Natural killer cell treated with Interleukin-12 subunit alpha and Interleukin-12 subunit beta and Interleukin-15 and Interleukin-18, amount 100 ng/mL, for 72 hours (primary cell): ENCODE measurements at regions not wholly inside any gene's neighbourhood (a gene's known extent, or its start where the extent isn't known, plus 50 kb on each side); places are given as distances from the start of the nearest gene placed in this dataset.
"Not testable (repeated sequence)": the region's sequence is repeated elsewhere in the genome, so short reads cannot be mapped to it uniquely, and the experiment has no call there.

Experiments used
- ATAC-seq, 2 donors: fragments of 150-1000 bp; cut with Tn5 transposase in 1 of 2; sonication (Bioruptor Pico), chemical (Tn5 transposase) in 1 of 2; 2 replicates each; pipeline ENCODE4 v1.10.0; 2021
- DNase-seq: peaks from one replicate; pipeline ENCODE4 v3.0.0; 2022; ENCODE audit warnings: low spot score
- H3K27ac Mint-ChIP-seq, 2 donors: 1 replicate in 1 of 2; 2 replicates in 1 of 2; pipeline ENCODE4 v1.8.0; 2022; ENCODE audit warnings: mixed read lengths in 2 of 2, mild to moderate bottlenecking in 1 of 2, moderate library complexity in 1 of 2
- H3K27me3 Mint-ChIP-seq, 2 donors: 1 replicate in 1 of 2; 2 replicates in 1 of 2; pipeline ENCODE4 v1.8.0; 2022; ENCODE audit warnings: mixed read lengths in 2 of 2
- H3K36me3 Mint-ChIP-seq: one replicate; pipeline ENCODE4 v1.8.0; 2022; ENCODE audit warnings: mixed read lengths
- H3K4me1 Mint-ChIP-seq, 2 donors: 1 replicate in 1 of 2; 2 replicates in 1 of 2; pipeline ENCODE4 v1.8.0; 2022; ENCODE audit warnings: low read depth in 2 of 2, mixed read lengths in 2 of 2, mild to moderate bottlenecking in 1 of 2
- H3K4me3 Mint-ChIP-seq: one replicate; pipeline ENCODE4 v1.8.0; 2022; ENCODE audit warnings: mixed read lengths
- H3K9me3 Mint-ChIP-seq: 2 replicates; pipeline ENCODE4 v1.8.0; 2022; ENCODE audit warnings: mixed read lengths

DNA sequence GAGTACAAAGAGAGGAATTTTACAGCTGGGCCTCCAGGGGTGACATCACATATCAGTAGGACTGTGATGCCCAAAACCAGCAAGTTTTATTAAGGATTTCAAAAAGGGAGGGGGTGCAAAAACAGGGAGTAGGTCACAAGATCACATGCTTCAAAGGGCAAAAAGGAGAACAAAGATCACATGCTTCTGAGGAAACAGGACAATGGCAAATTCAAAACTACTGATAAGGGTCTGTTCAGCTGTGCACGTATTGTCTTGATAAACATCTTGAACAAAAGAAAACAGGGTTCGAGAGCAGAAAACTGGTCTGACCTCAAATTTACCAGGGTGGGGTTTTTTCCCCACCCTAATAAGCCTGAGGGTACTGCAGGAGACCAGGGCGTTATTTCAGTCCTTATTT is 197.5 kb downstream of the SLCO4C1 start:
- not testable (repeated sequence) for H3K4me1 Mint-ChIP-seq, DNase-seq, H3K9me3 Mint-ChIP-seq, H3K27ac Mint-ChIP-seq, H3K4me3 Mint-ChIP-seq, H3K27me3 Mint-ChIP-seq, ATAC-seq, H3K36me3 Mint-ChIP-seq

DNA sequence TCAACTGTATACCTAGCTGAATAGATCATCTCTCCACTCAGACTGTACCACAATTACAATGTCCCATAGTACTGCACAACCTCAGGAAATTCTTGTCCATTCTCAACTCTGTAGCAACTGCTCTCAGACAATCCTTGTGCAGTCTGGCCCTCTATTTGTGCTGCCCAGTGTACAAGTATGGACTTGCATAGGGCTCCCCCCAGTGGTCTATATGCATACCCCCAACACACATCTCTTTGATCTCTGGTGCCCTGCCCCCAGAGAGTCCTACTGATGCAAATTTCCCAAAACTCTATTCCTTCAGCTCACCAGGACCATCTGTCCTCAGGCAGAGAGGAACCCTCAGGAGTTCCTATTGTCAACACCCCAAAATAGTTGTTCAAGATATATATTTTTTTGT is 205.3 kb downstream of the SLCO4C1 start:
- peaks cover 0 to 3% of the 10 kb centered on the region in 2 donors for H3K27me3 Mint-ChIP-seq
- no peaks in the 10 kb centered on the region for H3K36me3 Mint-ChIP-seq
- no peaks in the 10 kb centered on the region for H3K9me3 Mint-ChIP-seq
- no peak for DNase-seq
- no peak overlapping the region for H3K4me3 Mint-ChIP-seq
- peak in 1 of 2 donors; percentile 68 for ATAC-seq
- no peaks in the 10 kb centered on the region for H3K4me1 Mint-ChIP-seq
- no peak overlapping the region for H3K27ac Mint-ChIP-seq

DNA sequence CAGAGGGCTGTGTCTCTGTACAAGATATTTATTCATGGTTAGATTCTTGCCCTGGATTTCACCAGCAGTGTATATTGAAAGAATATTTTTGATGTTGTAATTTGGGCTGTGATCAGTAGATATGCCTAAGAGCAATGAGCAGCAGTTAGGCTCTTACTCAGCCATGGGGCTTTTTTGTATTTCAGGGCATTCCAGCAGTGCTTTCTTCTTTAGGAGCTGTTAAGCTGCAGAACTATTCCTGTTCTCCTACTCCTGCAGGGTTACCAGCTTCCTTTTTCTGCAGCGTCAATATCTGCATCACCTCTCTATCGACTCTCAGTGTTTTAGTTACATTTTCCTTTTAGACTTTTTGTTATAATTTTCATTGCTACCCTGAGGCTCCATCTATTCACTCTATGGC is 206.2 kb downstream of the SLCO4C1 start:
- Mint-ChIP-seq H3K36me3 (no peaks in the 10 kb centered on the region), H3K27ac (no peak overlapping the region), H3K9me3 (no peaks in the 10 kb centered on the region), H3K4me1 (no peaks in the 10 kb centered on the region), H3K27me3 (no peaks in the 10 kb centered on the region), H3K4me3 (no peak overlapping the region)
- DNase-seq = no peak
- no peak for ATAC-seq

DNA sequence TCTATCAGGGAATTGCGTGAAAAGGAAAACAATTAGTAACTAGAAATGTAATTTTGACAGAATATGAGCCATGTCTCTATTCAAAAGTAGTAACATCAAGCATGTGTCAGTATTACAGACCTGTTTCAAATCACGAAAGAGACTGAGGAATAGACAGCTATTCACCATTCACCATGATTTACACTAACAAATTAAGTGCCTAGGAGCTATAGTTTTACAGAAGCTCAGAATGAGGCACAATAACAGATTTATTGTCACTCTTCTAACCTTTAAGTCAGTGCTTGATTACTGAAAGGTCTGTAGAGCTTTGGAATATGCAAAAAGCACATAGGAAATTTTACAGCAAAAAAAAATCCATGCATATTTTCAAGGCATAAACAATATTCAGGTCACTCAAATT is 208.2 kb downstream of the SLCO4C1 start:
- Mint-ChIP-seq H3K27ac (no peak overlapping the region), H3K4me1 (no peaks in the 10 kb centered on the region), H3K36me3 (no peaks in the 10 kb centered on the region), H3K4me3 (no peak overlapping the region), H3K9me3 (peaks cover 4% of the 10 kb centered on the region), H3K27me3 (no peaks in the 10 kb centered on the region)
- DNase-seq (no peak), ATAC-seq (no peak)

DNA sequence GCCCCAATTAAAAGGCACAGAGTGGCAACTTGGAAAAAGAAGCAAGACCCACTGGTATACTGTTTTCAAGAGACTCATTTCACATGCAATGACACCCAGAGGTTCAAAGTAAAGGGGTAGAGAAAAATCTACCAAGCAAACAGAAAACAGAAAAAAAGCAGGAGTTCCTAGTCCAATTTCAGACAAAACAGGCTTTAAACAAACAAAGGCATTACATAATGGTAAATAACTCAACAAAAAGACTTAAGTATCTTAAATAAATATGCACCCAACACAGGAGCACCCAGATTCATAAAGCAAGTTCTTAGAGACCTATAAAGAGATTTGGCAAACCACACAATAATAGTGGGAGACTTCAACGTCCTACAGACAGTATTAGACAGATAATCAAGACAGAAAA is 215.8 kb downstream of the SLCO4C1 start:
- Mint-ChIP-seq H3K27ac (no peak overlapping the region), H3K27me3 (no peaks in the 10 kb centered on the region), H3K36me3 (no peaks in the 10 kb centered on the region), H3K9me3 (peaks cover 10% of the 10 kb centered on the region), H3K4me3 (no peak overlapping the region), H3K4me1 (no peaks in the 10 kb centered on the region)
- DNase-seq = no peak
- ATAC-seq = no peak

DNA sequence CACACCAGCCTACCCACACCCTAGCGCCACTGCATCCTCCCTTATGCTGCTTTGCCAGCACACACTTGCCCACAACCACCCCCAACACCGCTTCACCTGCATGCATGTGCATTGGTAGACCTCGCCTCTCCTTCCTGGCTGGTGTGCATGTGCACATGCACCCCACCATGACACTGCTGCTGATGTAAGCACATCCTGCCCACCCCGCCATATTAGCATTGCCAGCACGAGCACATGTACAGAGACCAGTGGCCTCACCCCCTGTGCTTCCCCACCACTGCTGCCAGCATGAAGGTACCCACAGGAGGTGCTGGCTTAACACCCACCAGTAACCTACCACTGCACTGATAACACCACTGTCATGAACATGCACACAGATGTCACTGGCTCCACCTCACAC is 218.2 kb downstream of the SLCO4C1 start:
- Mint-ChIP-seq H3K27ac (no peak overlapping the region), H3K27me3 (no peaks in the 10 kb centered on the region), H3K4me1 (no peaks in the 10 kb centered on the region), H3K4me3 (no peak overlapping the region), H3K36me3 (no peaks in the 10 kb centered on the region), H3K9me3 (peaks cover 6% of the 10 kb centered on the region)
- DNase-seq (no peak), ATAC-seq (peak; percentile 15 to 24)

DNA sequence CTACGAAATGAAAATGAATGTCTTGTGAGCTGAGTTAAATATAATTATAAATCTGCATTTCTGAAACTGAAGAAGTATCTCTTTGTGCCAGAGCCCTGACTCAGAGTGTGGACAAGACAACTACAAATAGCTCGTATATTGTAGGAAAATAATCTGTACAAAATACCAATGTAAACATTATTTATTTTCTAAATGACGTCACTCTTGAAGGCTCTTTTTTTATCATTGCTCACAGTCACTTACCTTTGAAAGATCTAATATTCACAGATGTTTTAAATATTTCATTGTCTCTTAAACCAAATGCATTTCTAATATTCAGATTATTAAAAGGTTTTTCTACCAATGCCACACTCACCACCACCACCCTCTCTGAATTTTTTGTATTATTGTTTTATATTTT is 226.1 kb downstream of the SLCO4C1 start:
- Mint-ChIP-seq H3K36me3 (no peaks in the 10 kb centered on the region), H3K4me3 (no peak overlapping the region), H3K27me3 (peaks cover 0 to 5% of the 10 kb centered on the region in 2 donors), H3K9me3 (no peaks in the 10 kb centered on the region), H3K27ac (no peak overlapping the region), H3K4me1 (no peaks in the 10 kb centered on the region)
- no peak for DNase-seq
- no peak for ATAC-seq

DNA sequence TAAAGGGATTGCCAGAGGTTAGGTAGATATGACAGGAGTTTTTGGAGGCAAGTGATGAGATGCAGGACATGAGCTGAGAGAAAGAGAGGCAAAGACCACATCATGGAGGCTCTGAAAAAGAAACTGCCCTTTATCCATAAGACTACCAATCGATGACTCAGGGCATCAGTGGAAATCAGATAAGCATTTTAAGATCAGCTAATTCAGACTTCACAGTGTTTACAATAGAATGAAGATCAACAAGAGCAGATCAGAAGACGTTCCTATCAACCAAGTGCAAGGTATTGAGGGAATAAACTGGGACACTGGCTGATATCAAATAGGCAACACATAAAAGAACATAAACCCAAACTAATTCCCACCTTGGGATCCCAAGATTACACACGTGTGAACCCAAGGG is 227.2 kb downstream of the SLCO4C1 start:
- H3K27ac Mint-ChIP-seq = no peak overlapping the region
- no peak for DNase-seq
- H3K36me3 Mint-ChIP-seq = no peaks in the 10 kb centered on the region
- H3K27me3 Mint-ChIP-seq = peaks cover 0 to 5% of the 10 kb centered on the region in 2 donors
- H3K4me3 Mint-ChIP-seq = no peak overlapping the region
- ATAC-seq = no peak
- H3K4me1 Mint-ChIP-seq = no peaks in the 10 kb centered on the region
- peaks cover 3% of the 10 kb centered on the region for H3K9me3 Mint-ChIP-seq

DNA sequence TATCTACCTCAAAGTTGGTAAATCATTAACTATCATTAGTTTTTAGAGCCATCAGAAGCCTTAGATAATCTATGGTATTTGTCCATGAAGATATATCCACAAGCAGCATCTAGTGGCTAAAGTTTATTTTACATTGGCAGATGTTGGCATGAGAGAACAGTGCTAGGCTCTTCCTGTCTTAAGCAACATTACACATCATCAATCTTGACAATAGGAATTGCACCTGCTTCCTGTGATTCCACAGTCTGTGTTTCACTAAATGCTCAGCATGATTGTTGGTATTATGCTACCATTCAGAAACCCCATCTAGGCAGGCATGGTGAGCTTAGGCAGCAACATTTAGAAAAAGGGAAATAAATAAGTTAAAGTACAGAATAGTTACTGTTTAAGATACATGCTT is 246.6 kb downstream of the SLCO4C1 start:
- no peak overlapping the region for H3K27ac Mint-ChIP-seq
- no peaks in the 10 kb centered on the region for H3K9me3 Mint-ChIP-seq
- no peaks in the 10 kb centered on the region for H3K36me3 Mint-ChIP-seq
- no peak overlapping the region for H3K4me3 Mint-ChIP-seq
- DNase-seq = no peak
- H3K4me1 Mint-ChIP-seq = no peaks in the 10 kb centered on the region
- no peaks in the 10 kb centered on the region for H3K27me3 Mint-ChIP-seq
- no peak for ATAC-seq

DNA sequence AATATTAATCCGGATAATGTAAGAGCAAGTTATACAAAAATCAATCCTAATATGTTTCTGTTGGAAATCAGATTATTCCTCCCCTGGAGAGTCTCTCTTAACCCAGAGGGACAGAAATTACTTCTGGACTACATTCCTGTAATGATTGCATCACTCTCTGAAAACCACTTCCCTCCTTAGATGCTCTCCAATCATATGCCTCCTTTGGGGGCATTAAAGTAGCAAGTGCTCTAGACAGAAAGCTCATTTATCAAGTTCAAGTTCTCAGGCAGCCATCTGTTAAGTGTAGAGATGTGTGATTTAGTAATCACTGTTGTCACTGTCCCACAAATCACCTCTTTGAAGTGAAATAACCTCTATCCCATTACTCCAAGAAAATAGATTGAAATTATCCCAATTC is 247.1 kb downstream of the SLCO4C1 start:
- H3K27ac Mint-ChIP-seq = no peak overlapping the region

DNA sequence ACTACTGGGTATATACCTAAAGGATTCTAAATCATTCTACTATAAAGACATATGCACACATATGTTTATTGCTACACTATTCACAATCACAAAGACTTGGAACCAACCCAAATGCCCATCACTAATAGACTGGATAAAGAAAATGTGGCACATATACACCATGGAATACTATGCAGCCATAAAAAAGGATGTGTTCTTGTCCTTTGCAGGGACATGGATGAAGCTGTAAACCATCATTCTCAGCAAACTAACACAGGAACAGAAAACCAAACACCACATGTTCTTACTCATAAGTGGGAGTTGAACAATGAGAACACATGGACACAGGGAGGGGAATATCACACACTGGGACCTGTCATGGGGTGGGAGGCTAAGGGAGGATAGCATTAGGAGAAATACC is 249.0 kb downstream of the SLCO4C1 start:
- DNase-seq, H3K4me1 Mint-ChIP-seq, H3K9me3 Mint-ChIP-seq, H3K27me3 Mint-ChIP-seq, H3K27ac Mint-ChIP-seq, H3K36me3 Mint-ChIP-seq, ATAC-seq, H3K4me3 Mint-ChIP-seq: not testable (repeated sequence)

More for the DNA sequence above, 247.1 kb downstream of the SLCO4C1 start:
- H3K27me3 Mint-ChIP-seq = no peaks in the 10 kb centered on the region
- DNase-seq (no peak), ATAC-seq (no peak)
- H3K36me3 Mint-ChIP-seq = no peaks in the 10 kb centered on the region
- H3K9me3 Mint-ChIP-seq = no peaks in the 10 kb centered on the region
- no peaks in the 10 kb centered on the region for H3K4me1 Mint-ChIP-seq
- H3K4me3 Mint-ChIP-seq = no peak overlapping the region

DNA sequence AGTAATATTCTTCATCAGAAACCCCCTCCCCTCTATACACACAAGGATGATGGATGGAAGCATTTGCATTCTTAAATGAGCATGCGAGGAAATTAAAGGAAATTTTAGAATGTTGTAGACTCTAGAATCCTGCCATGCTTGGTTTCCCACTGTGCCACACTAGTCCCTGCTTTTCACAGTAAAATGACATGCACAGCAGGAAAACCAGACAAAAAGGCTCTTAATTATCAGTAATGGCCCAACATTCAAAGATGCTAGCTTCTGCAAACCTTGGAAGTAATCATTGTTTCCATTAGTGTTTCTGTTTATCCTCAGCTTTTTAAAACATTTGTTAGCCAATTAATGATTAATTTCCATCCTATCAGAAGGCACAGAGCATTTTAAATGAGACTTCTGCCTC is 255.8 kb downstream of the SLCO4C1 start:
- Mint-ChIP-seq H3K36me3 (no peaks in the 10 kb centered on the region), H3K9me3 (no peaks in the 10 kb centered on the region), H3K4me1 (no peaks in the 10 kb centered on the region), H3K4me3 (no peak overlapping the region), H3K27me3 (no peaks in the 10 kb centered on the region), H3K27ac (no peak overlapping the region)
- DNase-seq = no peak
- no peak for ATAC-seq

DNA sequence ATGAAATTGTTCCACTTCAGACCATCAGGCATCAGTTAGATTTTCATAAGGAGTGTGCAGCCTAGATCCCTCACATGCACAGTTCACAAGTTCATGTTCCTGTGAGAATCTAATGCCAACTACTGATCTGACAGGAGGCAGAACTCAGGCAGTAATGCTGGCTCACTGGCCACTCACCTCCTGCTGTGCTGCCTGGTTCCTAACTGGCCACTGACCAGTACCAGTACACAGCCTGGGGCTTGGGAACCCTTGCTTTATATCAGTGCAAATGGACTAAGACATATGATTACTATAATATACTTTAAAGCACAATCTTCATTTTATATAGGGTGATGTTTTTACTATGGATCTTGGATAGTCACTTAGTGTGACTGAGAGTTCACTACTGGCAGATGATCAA is 259.2 kb downstream of the SLCO4C1 start:
- ATAC-seq (no peak), DNase-seq (no peak)
- H3K27ac Mint-ChIP-seq = no peak overlapping the region
- no peaks in the 10 kb centered on the region for H3K9me3 Mint-ChIP-seq
- H3K27me3 Mint-ChIP-seq = no peaks in the 10 kb centered on the region
- H3K4me1 Mint-ChIP-seq = no peaks in the 10 kb centered on the region
- H3K4me3 Mint-ChIP-seq = no peak overlapping the region
- no peaks in the 10 kb centered on the region for H3K36me3 Mint-ChIP-seq

DNA sequence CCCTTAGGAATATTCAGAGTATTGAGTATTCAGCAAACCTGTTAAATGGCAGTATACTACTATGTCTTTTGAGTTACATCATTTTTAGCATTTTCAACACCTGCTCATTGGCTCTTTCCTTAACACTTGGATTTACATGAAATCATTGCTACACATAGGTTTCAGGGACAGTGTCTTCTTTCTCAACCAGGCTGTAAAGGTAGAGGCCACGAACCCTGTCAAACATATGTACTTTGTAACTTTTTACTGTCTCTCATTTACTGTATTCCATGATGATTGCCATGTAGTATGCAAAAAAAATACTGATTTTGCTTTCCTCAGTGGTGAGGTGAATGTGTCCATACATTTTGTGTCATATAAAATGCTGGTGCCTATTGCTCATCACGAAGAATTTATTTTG is 264.4 kb downstream of the SLCO4C1 start:
- no peaks in the 10 kb centered on the region for H3K4me1 Mint-ChIP-seq
- no peak for ATAC-seq

DNA sequence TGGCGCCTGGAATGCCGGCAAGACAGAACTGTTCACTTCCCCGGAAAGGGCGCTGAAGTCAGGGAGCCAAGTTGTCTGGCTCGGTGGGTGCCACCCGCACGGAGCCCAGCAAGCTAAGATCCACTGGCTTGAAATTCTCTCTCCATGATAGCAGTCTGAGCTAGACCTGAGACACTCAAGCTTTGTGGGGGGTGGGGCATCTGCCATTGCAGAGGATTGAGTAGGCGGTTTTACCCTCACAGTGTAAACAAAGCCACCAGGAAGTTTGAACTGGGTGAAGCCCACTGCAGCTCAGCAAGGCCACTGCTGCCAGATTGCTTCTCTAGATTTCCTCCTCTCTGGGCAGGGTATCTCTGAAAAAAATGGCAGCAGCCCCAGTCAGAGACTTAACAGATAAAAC is 277.4 kb downstream of the SLCO4C1 start:
- no peak for DNase-seq
- H3K4me1 Mint-ChIP-seq = no peaks in the 10 kb centered on the region
- H3K9me3 Mint-ChIP-seq = peaks cover 9% of the 10 kb centered on the region
- H3K27me3 Mint-ChIP-seq = no peaks in the 10 kb centered on the region
- no peak for ATAC-seq
- peaks cover 5% of the 10 kb centered on the region for H3K36me3 Mint-ChIP-seq
- no peak overlapping the region for H3K27ac Mint-ChIP-seq
- no peak overlapping the region for H3K4me3 Mint-ChIP-seq

More for the DNA sequence above, 264.4 kb downstream of the SLCO4C1 start:
- no peaks in the 10 kb centered on the region for H3K9me3 Mint-ChIP-seq
- no peaks in the 10 kb centered on the region for H3K36me3 Mint-ChIP-seq
- no peak overlapping the region for H3K4me3 Mint-ChIP-seq
- no peaks in the 10 kb centered on the region for H3K27me3 Mint-ChIP-seq
- H3K27ac Mint-ChIP-seq = no peak overlapping the region
- DNase-seq = no peak
